Ishikawa (cell line): ENCODE measurements at regions not wholly inside any gene's neighbourhood (a gene's known extent, or its start where the extent isn't known, plus 50 kb on each side); places are given as distances from the start of the nearest gene placed in this dataset.

Experiments
- CEBPB ChIP-seq: IDR thresholded peaks from 2 replicates; pipeline ENCODE4 v1.6.1; 2012
- CREB1 ChIP-seq: IDR thresholded peaks from 2 replicates; pipeline ENCODE4 v1.6.1; 2012; ENCODE audit warnings: low read depth
- EGR1 ChIP-seq: IDR thresholded peaks from 2 replicates; pipeline ENCODE4 v1.6.1; 2012
- EP300 ChIP-seq: IDR thresholded peaks from 2 replicates; pipeline ENCODE4 v1.6.1; 2012; ENCODE audit warnings: borderline replicate concordance
- FOXM1 ChIP-seq: IDR thresholded peaks from 2 replicates; pipeline ENCODE4 v1.6.1; 2012; ENCODE audit warnings: low read depth, borderline replicate concordance
- NFIC ChIP-seq: IDR thresholded peaks from 2 replicates; pipeline ENCODE4 v1.6.1; 2012
- RAD21 ChIP-seq: IDR thresholded peaks from 2 replicates; pipeline ENCODE4 v1.6.1; 2012; ENCODE audit warnings: low read depth
- REST ChIP-seq: IDR thresholded peaks from 2 replicates; pipeline ENCODE4 v1.6.1; 2012; ENCODE audit warnings: low read depth, mild to moderate bottlenecking
- TAF1 ChIP-seq: IDR thresholded peaks from 2 replicates; pipeline ENCODE4 v1.6.1; 2012; ENCODE audit warnings: low read depth, mild to moderate bottlenecking
- TCF12 ChIP-seq: IDR thresholded peaks from 2 replicates; pipeline ENCODE4 v1.6.1; 2012; ENCODE audit warnings: low read depth
- TEAD4 ChIP-seq: IDR thresholded peaks from 2 replicates; pipeline ENCODE4 v1.6.1; 2012
- USF1 ChIP-seq: IDR thresholded peaks from 2 replicates; pipeline ENCODE4 v1.6.1; 2012
- YY1 ChIP-seq: IDR thresholded peaks from 2 replicates; pipeline ENCODE4 v1.6.1; 2012; ENCODE audit warnings: low read depth
- ZBTB7A ChIP-seq: IDR thresholded peaks from 2 replicates; pipeline ENCODE4 v1.6.1; 2012; ENCODE audit warnings: low read depth
- TF ChIP-seq, protein P1 (sequence below): IDR thresholded peaks from 2 replicates; pipeline ENCODE4 v1.6.1; 2012

DNA sequence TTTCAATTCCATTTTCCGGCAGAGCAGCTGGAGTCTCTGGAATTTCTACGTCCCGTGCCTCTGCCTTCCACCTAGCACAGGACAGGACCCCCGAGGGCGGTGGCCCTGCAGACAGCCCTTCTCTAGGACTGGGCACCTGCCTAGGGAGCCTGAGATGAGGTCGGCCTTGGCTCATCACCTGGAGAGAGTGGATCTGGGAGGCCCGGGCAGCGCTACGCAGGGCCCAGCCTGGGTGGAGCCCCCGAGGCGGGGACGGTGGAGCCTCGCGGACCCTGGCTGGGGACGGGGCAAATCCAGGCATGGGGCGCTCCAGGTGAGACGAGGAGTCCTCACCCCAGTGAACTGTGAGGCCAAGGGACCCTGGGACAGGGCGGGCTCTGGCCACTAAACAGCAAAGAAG, 114.5 kb downstream of the MTRR start:
- TF ChIP-seq RAD21 = no peak
- TF ChIP-seq, protein P1, sequence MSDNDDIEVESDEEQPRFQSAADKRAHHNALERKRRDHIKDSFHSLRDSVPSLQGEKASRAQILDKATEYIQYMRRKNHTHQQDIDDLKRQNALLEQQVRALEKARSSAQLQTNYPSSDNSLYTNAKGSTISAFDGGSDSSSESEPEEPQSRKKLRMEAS = no peak
- no peak for TF ChIP-seq TAF1

- no peak for TF ChIP-seq YY1
- no peak for TF ChIP-seq RAD21
- TF ChIP-seq USF1 = no peak
- TF ChIP-seq NFIC = no peak
- TF ChIP-seq TCF12 = no peak
- TF ChIP-seq EP300 = no peak
- TF ChIP-seq, protein P1 = no peak
- no peak for TF ChIP-seq REST
- no peak for TF ChIP-seq EGR1
- TF ChIP-seq TAF1 = no peak
- TF ChIP-seq ZBTB7A = no peak
- no peak for TF ChIP-seq TEAD4
- no peak for TF ChIP-seq CEBPB
- TF ChIP-seq CREB1 = no peak
- no peak for TF ChIP-seq FOXM1
Observed at GRCh38 chr5:7991125-7991821, 122.3 kb downstream of the MTRR start.

DNA sequence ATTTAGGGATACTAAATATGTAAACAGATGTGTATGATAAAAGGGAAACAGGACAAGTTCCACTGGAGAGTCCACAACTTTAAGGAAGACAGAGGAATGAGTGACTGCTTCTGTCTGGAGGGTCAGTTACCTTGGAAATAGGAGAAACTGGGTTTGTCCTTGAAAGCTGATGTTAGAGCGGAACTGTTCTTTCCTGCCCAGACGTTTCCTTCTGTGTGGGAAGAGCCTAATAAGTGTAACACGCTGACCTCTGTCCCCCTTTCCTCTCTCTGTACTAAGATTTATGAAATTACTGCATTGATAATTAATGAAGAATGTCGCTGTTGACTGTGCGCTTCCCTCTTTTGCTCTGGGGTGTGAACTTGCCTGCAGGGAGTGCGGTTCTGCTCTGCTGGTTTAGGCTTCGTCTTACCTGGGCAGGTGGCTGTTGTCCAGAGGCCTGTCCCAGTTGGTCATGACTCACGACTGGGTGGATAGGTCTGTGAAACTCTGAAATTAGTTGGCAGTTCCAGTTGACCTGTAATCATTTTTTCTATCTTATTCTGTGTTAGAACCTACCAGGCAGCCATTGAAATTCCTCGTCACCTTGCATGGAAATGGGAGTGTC, 126.8 kb downstream of the MTRR start:
- no peak for TF ChIP-seq ZBTB7A
- TF ChIP-seq, protein P1 = peak; percentile 79

DNA sequence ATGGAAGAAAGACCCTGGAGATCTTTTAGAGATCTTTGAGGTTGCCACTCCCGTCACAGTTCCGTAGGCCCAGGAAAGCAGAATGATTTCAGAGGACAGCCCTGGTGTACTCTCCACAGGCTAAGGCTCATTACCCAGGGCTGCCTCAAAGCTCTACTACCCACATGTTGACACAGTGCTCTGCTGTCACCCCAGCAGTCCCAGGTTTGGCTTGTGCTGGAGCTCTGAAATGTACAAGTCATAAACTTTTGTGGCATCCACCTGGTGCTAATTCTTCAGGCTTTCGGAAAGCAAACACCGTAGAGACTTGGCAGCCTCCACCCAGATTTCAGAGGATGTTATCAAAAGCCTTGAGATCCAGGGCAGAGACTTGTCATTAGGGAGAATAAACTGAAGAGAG, 136.5 kb downstream of the MTRR start:
- TF ChIP-seq TAF1 (no peak), EGR1 (no peak)

GRCh38 chr5:8012131-8012977, 143.4 kb downstream of the MTRR start:
- no peak for TF ChIP-seq ZBTB7A
- no peak for TF ChIP-seq REST
- TF ChIP-seq TAF1 = no peak
- no peak for TF ChIP-seq TCF12
- TF ChIP-seq CEBPB = no peak
- no peak for TF ChIP-seq TEAD4
- no peak for TF ChIP-seq EGR1
- no peak for TF ChIP-seq NFIC
- TF ChIP-seq RAD21 = no peak
- TF ChIP-seq, protein P1 = no peak

- no peak for TF ChIP-seq ZBTB7A
- TF ChIP-seq TAF1 = no peak
- no peak for TF ChIP-seq FOXM1
- TF ChIP-seq USF1 = no peak
- no peak for TF ChIP-seq EGR1
- no peak for TF ChIP-seq RAD21
- no peak for TF ChIP-seq CREB1
- no peak for TF ChIP-seq CEBPB
Observed at GRCh38 chr5:8013948-8014710, 145.2 kb downstream of the MTRR start.
